ENCODE measurements at regions not wholly inside any gene's neighbourhood (a gene's known extent, or its start where the extent isn't known, plus 50 kb on each side); places are given as distances from the start of the nearest gene placed in this dataset.

DNA sequence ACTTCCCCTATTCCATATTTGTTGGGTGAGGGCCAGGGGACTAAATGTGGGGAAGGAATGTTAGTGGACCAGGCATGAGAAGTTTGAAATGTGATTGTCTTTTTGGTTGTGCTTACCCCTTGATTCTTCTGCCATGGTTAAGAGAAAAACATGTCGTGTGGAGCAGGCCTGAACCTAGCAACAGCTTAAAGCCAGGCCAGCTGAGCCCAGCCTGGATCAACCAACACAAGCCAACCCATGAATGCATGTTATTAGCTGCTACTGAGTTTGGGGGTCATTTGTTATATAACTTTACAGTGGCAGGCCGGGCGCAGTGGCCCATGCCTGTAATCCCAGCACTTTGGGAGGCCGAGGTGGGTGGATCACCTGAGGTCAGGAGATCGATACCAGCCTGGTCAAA lies 52.4 kb upstream of the TRIO start:
- no peak for DNase-seq (ENCODE audit: low read depth in 2 of 2)

DNA sequence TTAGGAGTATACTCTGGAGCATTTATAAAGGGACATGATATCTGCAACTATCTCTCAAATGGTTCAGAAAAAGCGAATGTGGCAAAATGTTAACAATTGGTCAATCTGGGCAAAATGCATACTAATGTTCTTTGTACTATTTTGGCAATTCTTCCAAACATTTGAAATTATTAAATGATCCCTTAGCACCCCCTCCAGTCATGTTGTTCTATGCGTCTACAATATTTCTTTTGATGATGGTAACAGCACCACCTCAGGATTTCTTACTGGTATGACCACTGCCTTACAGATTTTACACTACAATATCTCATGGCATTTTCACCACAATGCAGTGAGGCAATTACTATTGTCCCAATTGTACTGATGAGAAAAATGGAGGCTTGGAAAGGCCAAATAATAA lies 52.9 kb upstream of the TRIO start:
- DNase-seq (ENCODE audit: low read depth in 2 of 2), result no peak

DNA sequence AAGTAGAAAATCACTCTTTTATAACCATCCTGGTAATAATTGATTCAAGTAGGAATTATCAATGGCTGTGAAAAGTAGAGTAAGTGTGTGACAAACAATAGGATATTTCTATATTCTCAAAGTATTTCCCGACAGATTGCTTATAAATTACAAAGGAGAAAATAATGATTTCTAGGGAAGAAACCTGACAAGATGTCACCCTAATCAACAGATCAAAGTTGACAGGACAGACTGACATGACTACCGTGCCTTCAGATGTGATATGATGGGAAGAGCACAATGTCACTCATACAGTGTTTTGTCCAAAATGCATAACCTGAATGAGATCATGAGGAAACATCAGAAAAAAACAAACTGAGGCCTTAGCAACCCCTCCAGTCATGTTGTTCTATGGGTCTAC lies 53.9 kb upstream of the TRIO start:
- no peak for DNase-seq (ENCODE audit: low read depth in 2 of 2)

GRCh38 chr5:14086261-14086660 lies 56.9 kb upstream of the TRIO start:
- DNase-seq (ENCODE audit: low read depth in 2 of 2), result no peak

GRCh38 chr5:14082973-14083372 lies 60.2 kb upstream of the TRIO start:
- no peak for DNase-seq (ENCODE audit: low read depth in 2 of 2)

- DNase-seq (ENCODE audit: low read depth in 2 of 2), result no peak
Measured at GRCh38 chr5:14082523-14082922, 60.6 kb upstream of the TRIO start.

DNA sequence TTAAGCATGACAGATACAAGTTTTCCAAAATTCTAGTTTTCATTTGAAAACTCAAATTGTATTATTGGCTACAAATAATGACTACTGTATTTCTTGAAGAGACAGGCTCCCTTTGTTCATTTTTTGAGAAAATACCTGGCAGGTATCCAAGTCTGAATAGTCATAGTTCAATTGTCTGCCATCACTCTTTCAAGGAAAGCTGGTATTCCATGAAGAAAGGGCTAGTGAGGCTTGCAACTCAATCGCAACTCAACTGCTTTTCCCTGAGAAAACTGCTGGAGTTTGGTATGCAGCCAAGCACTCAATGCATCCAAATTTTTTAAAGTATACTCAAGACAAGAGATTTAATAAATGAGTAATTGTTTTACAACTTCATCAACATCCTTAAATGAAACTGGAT lies 61.4 kb upstream of the TRIO start:
- no peak for DNase-seq (ENCODE audit: low read depth in 2 of 2)

- DNase-seq (ENCODE audit: low read depth in 2 of 2), result no peak
Measured at GRCh38 chr5:14078716-14079115, 64.4 kb upstream of the TRIO start.

DNA sequence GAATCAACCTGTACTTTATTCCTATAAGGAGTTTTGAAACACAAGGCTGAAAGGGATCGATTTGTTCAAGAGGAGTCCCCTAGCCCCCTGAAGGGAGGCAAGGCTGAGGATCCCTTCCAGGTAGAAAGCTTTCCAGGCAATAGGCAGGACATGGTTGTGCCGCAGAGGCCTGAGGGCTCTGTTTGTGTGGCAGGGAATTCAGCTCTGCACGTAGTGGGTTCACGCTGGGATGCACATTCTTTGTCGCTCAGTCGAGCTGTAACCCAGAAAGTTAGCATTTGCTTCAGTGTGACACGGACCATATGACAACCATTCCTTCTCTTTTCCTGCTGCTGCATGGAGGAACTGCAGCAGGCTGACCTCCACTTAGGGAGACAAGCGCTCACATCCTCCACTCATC lies 65.6 kb upstream of the TRIO start:
- DNase-seq (ENCODE audit: low read depth in 2 of 2), result no peak

DNA sequence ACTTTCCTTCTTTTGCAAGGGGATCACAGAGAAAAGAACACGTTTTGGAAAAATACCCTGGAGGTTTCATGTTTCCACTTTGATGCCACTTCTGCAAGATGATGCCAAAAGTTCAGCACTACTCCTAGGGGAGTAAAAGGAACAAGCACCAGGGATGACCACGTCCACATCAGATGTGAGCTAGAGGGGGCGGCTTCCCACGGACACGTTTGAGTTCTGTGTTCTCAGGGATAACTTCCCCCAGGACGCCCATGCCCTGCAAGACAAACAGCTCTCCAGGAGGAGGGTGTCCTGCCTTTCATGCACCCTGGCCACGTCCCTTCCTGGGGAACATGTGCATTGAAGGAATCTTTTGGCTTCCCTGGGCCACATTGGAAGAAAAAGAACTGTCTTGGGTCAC lies 66.6 kb upstream of the TRIO start:
- DNase-seq (ENCODE audit: low read depth in 2 of 2), result no peak

DNA sequence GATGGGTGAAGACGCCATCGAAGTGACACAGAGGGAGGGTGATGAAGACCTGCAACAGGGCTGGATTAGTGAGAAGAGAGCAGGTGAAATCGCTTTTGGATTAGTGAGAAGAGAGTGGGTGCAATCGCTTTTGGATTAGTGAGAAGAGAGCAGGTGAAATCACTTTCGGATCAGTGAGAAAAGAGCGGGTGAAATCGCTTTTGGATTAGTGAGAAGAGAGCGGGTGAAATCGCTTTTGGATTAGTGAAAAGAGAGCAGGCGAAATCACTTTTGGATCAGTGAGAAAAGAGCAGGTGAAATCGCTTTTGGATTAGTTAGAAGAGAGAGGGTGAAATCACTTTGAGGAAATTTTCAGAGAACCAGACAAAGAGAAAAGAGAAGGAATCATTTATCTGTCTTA lies 67.2 kb upstream of the TRIO start:
- no peak for DNase-seq (ENCODE audit: low read depth in 2 of 2)

DNA sequence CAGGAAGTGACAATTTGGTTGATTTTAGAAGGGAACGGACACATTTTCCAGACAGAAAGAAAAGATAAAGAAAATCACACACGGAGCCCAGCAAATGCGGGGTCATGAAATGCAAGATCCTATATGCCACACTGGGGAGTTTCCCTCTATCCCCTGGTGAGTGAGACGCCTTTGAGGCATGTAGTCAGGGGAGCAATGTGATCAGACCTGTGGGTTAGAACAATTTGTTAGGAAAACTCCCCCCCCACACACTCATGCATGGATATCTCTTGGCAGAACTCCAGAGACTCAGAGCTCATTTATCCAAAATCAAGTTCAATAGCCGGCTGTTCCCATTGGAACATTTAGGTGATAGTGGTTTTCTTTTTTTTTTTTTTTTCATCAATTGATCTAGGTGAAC lies 71.7 kb upstream of the TRIO start:
- DNase-seq (ENCODE audit: low read depth in 2 of 2), result no peak

DNA sequence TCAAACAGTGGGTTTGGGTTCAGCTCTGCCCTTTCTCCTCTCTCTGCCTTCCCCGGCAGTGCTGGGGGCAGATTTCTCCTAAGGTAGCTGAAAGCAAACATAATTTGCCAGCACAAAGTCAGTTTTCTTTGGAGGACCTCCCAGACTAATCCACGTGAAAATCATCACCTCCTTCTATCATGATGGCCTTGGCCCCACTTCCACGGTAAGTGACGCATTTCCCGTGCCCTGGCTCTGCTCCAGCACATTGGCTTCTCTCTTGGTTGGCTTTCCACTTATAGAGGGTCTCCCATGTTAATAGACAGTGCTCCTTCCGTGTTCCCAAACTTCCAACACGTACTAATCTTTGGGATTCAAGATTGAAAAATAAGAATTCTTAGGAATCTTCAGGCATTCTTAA lies 74.1 kb upstream of the TRIO start:
- DNase-seq (ENCODE audit: low read depth in 2 of 2), result no peak

DNA sequence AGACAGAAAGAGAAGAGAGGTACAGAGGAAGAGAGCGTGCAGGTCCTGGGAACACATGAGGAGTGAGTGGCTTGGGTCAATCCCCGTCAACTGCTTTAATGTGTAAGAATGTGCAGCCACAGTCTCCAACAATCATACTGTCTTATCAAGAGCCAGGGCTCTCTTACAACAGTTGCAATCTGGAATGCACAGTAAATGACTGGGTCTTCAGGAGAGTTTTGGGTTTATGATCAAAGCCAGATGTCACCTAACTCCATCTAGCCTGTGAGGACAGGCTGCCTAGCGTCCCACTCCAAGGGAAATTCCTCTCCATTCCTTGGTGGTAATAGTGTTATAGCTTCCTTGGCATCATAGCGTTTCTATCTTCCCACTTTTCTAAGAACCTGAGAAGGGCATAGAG lies 75.0 kb upstream of the TRIO start:
- DNase-seq (ENCODE audit: low read depth in 2 of 2), result no peak

GRCh38 chr5:14066326-14066725 lies 76.8 kb upstream of the TRIO start:
- DNase-seq (ENCODE audit: low read depth in 2 of 2), result no peak

DNA sequence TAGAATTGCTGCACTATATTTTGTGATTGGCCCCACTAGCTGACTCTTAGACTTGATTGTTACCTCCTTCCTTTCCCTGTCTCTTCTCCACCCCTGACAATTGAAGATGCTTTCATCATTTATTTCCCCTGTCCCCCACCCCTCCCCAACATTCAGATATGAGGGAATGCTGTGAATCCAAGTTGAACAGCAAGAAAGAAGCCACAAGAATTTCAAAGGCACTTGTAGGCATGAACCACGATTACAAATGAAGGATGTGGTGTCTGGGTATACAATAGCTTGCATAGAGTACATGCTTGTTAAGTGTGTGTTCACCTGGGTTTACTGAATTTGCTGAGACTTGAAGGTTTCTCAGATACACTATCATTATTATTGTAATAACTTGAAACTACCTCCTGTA lies 78.3 kb upstream of the TRIO start:
- peak; percentile 56 to 62 for DNase-seq (ENCODE audit: low read depth in 2 of 2)

DNA sequence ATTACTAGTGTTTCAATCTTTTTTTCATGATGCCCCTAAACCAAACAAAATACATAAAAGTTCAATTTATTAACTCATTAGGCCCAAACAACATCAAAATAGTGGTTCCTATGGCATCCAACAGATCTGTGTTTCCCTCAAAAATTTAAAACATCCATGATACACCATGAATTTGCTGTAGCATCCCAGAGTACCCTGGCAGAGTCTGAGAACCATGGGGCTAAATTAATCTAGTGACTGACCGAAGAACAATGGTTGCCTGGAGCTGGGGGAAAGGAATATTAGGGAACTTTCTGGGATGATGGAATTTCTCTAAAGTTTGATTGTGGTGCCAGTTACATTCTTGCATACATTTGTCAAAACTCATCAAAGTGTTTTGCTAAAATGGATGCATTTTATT lies 79.5 kb upstream of the TRIO start:
- no peak for DNase-seq (ENCODE audit: low read depth in 2 of 2)

DNA sequence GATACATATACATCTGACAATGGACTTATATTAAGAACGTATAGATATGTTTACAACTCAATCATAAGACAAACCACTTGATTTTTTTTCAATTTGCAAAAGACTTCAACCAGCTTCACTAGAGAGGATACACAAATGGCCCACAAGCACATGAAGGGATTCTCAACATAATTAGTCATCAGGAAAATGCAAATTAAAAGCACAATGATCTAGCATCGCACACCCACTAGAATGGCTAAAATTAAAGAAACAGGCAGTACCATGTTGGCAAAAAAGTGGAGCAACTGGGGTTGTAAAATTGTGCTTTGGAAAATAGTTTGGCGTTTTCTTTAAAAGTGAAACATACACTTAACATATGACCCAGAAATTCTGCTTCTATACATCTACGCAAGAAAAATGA lies 80.0 kb upstream of the TRIO start:
- DNase-seq (ENCODE audit: low read depth in 2 of 2), result peak; percentile 61 to 66

- DNase-seq (ENCODE audit: low read depth in 2 of 2), result no peak
Measured at GRCh38 chr5:14062178-14062577, 81.0 kb upstream of the TRIO start.

GRCh38 chr5:14061106-14061505 lies 82.0 kb upstream of the TRIO start:
- no peak for DNase-seq (ENCODE audit: low read depth in 2 of 2)

DNA sequence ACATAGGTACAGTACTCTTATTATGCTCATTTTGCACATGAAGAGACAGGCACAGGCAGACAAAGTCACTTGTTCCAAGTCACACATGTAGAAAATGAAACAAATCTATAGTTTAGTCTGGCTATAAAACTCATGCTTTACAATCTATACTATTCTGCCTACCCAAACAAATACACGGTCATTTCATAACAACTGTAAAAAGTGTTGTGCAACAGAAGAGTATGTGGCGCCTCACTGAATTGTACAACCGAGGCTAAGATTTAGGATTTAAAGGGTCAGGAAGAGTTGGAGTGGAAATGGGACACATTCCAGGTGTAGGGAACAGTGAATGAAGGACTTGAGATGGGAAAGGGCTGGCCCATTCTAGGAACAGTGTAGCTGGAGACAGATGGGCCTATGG lies 82.9 kb upstream of the TRIO start:
- no peak for DNase-seq (ENCODE audit: low read depth in 2 of 2)

GRCh38 chr5:14059810-14060209 lies 83.3 kb upstream of the TRIO start:
- DNase-seq (ENCODE audit: low read depth in 2 of 2), result no peak

DNA sequence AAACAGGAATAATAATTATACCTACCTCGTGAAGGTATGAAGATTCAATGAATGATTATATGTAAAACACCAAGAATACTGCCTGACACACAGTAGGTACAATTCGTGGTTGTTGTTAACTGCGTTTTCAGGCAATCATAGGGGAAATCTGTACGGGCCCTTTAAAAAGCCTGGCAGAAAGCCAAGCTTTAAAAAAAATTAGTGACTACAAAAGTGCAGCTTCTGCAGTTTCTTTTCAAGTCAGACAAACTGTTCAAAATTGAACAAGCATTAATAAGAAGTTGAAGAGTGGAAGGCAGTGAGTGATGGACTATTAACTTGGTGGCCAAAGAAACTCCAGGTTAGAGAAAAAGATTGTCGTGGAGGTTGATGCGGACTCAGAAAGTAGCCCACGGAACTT lies 85.9 kb upstream of the TRIO start:
- DNase-seq (ENCODE audit: low read depth in 2 of 2), result no peak

- no peak for DNase-seq (ENCODE audit: low read depth in 2 of 2)
Measured at GRCh38 chr5:14056039-14056438, 87.1 kb upstream of the TRIO start.

All from fibroblast of skin of left quadriceps (primary cell).